ENCODE measurements at regions not wholly inside any gene's neighbourhood (a gene's known extent, or its start where the extent isn't known, plus 50 kb on each side); places are given as distances from the start of the nearest gene placed in this dataset.
A peak's percentile ranks its signal among the peaks of the same experiment; 100 is the strongest.

DNA sequence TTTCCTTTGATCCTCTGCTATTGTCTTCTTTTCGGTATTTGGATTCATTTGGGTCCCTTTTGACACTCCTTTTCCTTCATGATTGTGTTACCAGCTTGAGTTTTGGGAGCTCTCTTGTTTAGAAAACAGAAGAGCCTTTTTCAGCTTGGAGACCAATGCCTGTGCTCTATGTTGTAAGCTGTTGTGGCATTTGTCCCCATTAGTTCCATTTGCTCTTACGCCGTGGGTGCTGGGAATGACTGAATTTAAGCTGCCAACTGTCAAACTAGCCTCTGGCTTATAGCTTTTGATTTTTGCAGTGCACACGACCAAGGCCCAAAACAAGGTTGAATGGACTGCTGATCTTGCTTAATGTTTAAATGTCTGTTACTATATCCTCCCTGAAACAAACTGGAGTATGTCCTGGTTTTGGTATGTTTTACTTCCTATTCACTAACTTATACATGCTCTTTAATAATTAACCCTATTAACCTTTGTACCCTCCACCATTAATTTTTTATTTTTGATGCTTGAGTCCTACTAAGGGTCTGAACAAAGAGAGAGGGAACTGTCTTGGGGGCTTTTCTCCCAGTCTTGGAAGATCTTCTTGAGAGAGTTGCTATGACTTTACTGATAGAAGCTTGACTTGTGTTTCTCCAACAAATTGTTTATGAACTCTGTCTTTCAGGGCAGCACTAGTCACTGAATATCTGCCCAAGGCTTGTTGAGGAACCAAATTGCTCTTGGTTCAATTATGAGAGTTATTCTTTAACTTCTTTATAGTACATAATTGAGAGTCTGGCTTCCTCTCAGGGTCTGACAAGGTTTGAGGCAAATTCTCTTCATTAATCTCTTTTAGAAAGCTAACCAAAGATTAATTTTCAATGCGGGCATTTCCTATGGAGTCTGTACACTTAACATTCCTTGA lies 100.3 kb upstream of the SIRPG start:
- Mint-ChIP-seq H3K36me3 (no peaks in the 10 kb centered on the region), H3K9me3 (no peaks in the 10 kb centered on the region), H3K4me3 (peak overlapping the region; percentile 3), H3K4me1 (ENCODE audit: unreplicated experiment) (peaks cover 9% of the 10 kb centered on the region), H3K27ac (peak overlapping the region; percentile 70), H3K27me3 (peaks cover 15% of the 10 kb centered on the region)
- DNase-seq (ENCODE audit: extremely low spot score, unreplicated experiment) = no peak
- TF ChIP-seq, protein P1, sequence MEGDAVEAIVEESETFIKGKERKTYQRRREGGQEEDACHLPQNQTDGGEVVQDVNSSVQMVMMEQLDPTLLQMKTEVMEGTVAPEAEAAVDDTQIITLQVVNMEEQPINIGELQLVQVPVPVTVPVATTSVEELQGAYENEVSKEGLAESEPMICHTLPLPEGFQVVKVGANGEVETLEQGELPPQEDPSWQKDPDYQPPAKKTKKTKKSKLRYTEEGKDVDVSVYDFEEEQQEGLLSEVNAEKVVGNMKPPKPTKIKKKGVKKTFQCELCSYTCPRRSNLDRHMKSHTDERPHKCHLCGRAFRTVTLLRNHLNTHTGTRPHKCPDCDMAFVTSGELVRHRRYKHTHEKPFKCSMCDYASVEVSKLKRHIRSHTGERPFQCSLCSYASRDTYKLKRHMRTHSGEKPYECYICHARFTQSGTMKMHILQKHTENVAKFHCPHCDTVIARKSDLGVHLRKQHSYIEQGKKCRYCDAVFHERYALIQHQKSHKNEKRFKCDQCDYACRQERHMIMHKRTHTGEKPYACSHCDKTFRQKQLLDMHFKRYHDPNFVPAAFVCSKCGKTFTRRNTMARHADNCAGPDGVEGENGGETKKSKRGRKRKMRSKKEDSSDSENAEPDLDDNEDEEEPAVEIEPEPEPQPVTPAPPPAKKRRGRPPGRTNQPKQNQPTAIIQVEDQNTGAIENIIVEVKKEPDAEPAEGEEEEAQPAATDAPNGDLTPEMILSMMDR (conservative IDR thresholded peaks at IDR 0.05) = no peak

- no peaks in the 10 kb centered on the region for H3K9me3 Mint-ChIP-seq
- H3K36me3 Mint-ChIP-seq = no peaks in the 10 kb centered on the region
- peak overlapping the region; percentile 17 for H3K27ac Mint-ChIP-seq
- DNase-seq (ENCODE audit: extremely low spot score, unreplicated experiment) = no peak
- peak overlapping the region; percentile 4 for H3K4me3 Mint-ChIP-seq
- peaks cover 9% of the 10 kb centered on the region for H3K4me1 Mint-ChIP-seq (ENCODE audit: unreplicated experiment)
- H3K27me3 Mint-ChIP-seq = peaks cover 18% of the 10 kb centered on the region
- TF ChIP-seq, protein P1 (conservative IDR thresholded peaks at IDR 0.05) = no peak
Measured at GRCh38 chr20:1757072-1757471, 99.5 kb upstream of the SIRPG start.

DNA sequence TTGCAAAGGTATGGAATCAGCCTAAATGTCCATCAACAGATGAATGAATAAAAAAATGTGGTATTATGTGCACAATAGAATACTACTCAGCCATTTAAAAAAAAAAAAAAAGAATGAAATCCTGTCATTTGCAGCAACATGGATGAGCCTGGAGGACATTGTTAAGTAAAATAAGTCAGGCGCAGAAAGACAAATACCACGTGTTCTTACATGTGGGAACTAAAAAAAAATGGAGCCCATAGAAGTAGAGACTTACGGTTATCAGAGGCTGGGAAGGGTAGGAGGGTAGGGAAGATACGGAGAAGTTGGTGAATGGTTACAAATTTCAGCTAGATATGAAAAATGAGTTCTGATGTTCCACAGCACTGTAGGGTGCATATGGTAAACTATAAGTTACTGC lies 97.2 kb upstream of the SIRPG start:
- DNase-seq (ENCODE audit: extremely low spot score, unreplicated experiment) = no peak
- Mint-ChIP-seq H3K36me3 (no peaks in the 10 kb centered on the region), H3K4me3 (no peak overlapping the region), H3K9me3 (no peaks in the 10 kb centered on the region), H3K4me1 (ENCODE audit: unreplicated experiment) (peaks cover 9% of the 10 kb centered on the region), H3K27ac (no peak overlapping the region), H3K27me3 (peaks cover 16% of the 10 kb centered on the region)
- TF ChIP-seq, protein P1 (conservative IDR thresholded peaks at IDR 0.05) = no peak

DNA sequence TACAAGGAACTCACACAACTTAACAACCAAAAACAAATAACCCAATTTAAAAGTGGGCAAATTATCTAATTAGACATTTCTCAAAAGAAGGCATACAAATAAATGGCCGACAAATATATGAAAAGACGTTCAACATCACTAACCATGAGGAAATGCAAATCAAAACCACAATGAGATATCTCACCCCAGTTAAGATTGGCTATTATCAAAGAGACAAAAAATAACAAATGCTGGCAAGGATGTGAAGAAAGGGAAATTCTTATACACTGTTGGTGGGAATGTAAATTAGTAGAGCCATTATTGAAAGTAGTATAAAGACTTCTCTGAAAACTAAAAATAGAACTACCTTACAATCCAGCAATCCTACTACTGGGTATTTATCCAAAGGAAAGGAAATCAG lies 96.7 kb upstream of the SIRPG start:
- peaks cover 9% of the 10 kb centered on the region for H3K4me1 Mint-ChIP-seq (ENCODE audit: unreplicated experiment)
- H3K27me3 Mint-ChIP-seq = peaks cover 16% of the 10 kb centered on the region
- H3K9me3 Mint-ChIP-seq = no peaks in the 10 kb centered on the region
- TF ChIP-seq, protein P1 (conservative IDR thresholded peaks at IDR 0.05) = no peak
- no peak overlapping the region for H3K27ac Mint-ChIP-seq
- no peaks in the 10 kb centered on the region for H3K36me3 Mint-ChIP-seq
- no peak for DNase-seq (ENCODE audit: extremely low spot score, unreplicated experiment)
- no peak overlapping the region for H3K4me3 Mint-ChIP-seq

DNA sequence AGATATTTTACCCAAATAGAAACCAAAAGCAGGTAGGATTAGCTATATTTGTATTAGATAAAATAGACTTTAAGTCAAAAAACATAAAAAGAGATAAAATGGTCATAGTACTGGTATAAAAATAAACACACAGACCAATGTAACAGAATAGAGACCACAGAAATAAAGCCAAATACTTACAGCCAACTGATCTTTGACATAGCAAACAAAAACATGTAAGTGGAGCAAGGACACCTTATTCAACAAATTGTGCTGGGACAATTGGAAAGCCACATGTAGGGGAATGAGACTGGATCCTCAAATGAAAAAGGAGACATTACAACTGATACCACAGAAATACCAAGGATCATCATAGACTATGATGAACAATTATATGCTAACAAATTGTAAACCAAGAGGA lies 94.5 kb upstream of the SIRPG start:
- no peaks in the 10 kb centered on the region for H3K36me3 Mint-ChIP-seq
- no peak for DNase-seq (ENCODE audit: extremely low spot score, unreplicated experiment)
- no peaks in the 10 kb centered on the region for H3K9me3 Mint-ChIP-seq
- TF ChIP-seq, protein P1 (conservative IDR thresholded peaks at IDR 0.05) = no peak
- H3K4me1 Mint-ChIP-seq (ENCODE audit: unreplicated experiment) = no peaks in the 10 kb centered on the region
- peaks cover 19% of the 10 kb centered on the region for H3K27me3 Mint-ChIP-seq
- H3K27ac Mint-ChIP-seq = no peak overlapping the region
- no peak overlapping the region for H3K4me3 Mint-ChIP-seq

Data from type B pancreatic cell (in vitro differentiated cells).